SK-N-SH (cell line): ENCODE measurements at regions not wholly inside any gene's neighbourhood (a gene's known extent, or its start where the extent isn't known, plus 50 kb on each side); places are given as distances from the start of the nearest gene placed in this dataset.

Experiments
- CTCF ChIA-PET: fragments of 300-600, 350-600 bp; formaldehyde crosslinking; extraction: SDS; loops from one replicate; lab custom pipeline; 2021; lab: Yijun Ruan, JAX
- POLR2A ChIA-PET: fragments of 350-600 bp; sonication (Branson Sonifier 250); formaldehyde crosslinking; extraction: SDS; loops from one replicate; lab custom pipeline; 2020; ENCODE audit warnings: antibody characterized with exemption, inconsistent platforms; lab: Yijun Ruan, JAX
- DNase-seq: peaks from one replicate; pipeline ENCODE4 v3.0.0; 2012
- H2AFZ ChIP-seq: fragments of 200-600 bp; sonication (generic); 2 replicates; pipeline ENCODE4 v1.8.1; 2016; ENCODE audit warnings: antibody characterized with exemption, mild to moderate bottlenecking, low read depth
- H3F3A ChIP-seq: fragments of 200-600 bp; sonication (generic); replicated peaks from 2 replicates; pipeline ENCODE3; 2016; ENCODE audit warnings: antibody characterized with exemption, mild to moderate bottlenecking; ENCODE audit not compliant: insufficient read depth
- H3K27ac ChIP-seq, 2 experiments: fragments of 200-500 bp in 1 of 2; fragments of 200-600 bp in 1 of 2; sonication (Bioruptor generic) in 1 of 2; sonication (generic), shearing (Covaris generic) in 1 of 2; 2 replicates each; pipeline versions ENCODE4 v1.5.1 to v1.6.1; 2014 to 2016; ENCODE audit warnings: low read depth in 2 of 2, inconsistent platforms in 1 of 2, low read length in 1 of 2, mild to moderate bottlenecking in 1 of 2, mixed read lengths in 1 of 2
- H3K27me3 ChIP-seq: fragments of 200-600 bp; sonication (generic), shearing (Covaris generic); 2 replicates; pipeline ENCODE4 v1.6.1; 2016; ENCODE audit warnings: mixed run types; ENCODE audit not compliant: insufficient read depth
- H3K36me3 ChIP-seq, 2 experiments: fragments of 200-500 bp in 1 of 2; fragments of 200-600 bp in 1 of 2; sonication (Bioruptor generic) in 1 of 2; sonication (generic) in 1 of 2; replicated peaks in 1 of 2; 2 replicates each; pipeline versions ENCODE3 to v1.5.1; 2014 to 2016; ENCODE audit warnings: low read length in 1 of 2, mild to moderate bottlenecking in 1 of 2; ENCODE audit not compliant: insufficient read depth in 2 of 2, control insufficient read depth in 1 of 2
- H3K4me1 ChIP-seq, 2 experiments: fragments of 200-500 bp in 1 of 2; fragments of 200-600 bp in 1 of 2; sonication (Bioruptor generic) in 1 of 2; sonication (generic), shearing (Covaris generic) in 1 of 2; 2 replicates each; pipeline versions ENCODE4 v1.5.1 to v1.6.1; 2014 to 2016; ENCODE audit warnings: low read depth in 1 of 2, low read length in 1 of 2, mixed run types in 1 of 2; ENCODE audit not compliant: insufficient read depth in 2 of 2, control insufficient read depth in 1 of 2
- H3K4me2 ChIP-seq: fragments of 200-600 bp; sonication (generic), shearing (Covaris generic); 2 replicates; pipeline ENCODE4 v1.6.1; 2017; ENCODE audit warnings: mixed run types
- H3K4me3 ChIP-seq, 2 experiments: fragments of 200-500 bp in 1 of 2; fragments of 200-600 bp in 1 of 2; sonication (Bioruptor generic) in 1 of 2; sonication (generic), shearing (Covaris generic) in 1 of 2; 2 replicates each; pipeline versions ENCODE4 v1.5.1 to v1.8.1; 2014 to 2016; ENCODE audit warnings: low read depth in 2 of 2, inconsistent platforms in 1 of 2, low read length in 1 of 2, mild to moderate bottlenecking in 1 of 2, mixed read lengths in 1 of 2, moderate library complexity in 1 of 2
- H3K79me2 ChIP-seq: fragments of 200-600 bp; sonication (generic); 2 replicates; pipeline ENCODE4 v1.8.1; 2017; ENCODE audit warnings: mild to moderate bottlenecking; ENCODE audit not compliant: insufficient read depth
- H3K9ac ChIP-seq: fragments of 200-600 bp; sonication (generic); 2 replicates; pipeline ENCODE4 v1.6.1; 2017; ENCODE audit warnings: mixed run types
- H3K9me2 ChIP-seq: fragments of 200-600 bp; sonication (generic); 2 replicates; pipeline ENCODE4 v1.6.1; 2017; ENCODE audit warnings: mixed run types
- H3K9me3 ChIP-seq: fragments of 200-600 bp; sonication (generic); 2 replicates; pipeline ENCODE4 v1.6.1; 2017; ENCODE audit warnings: mixed run types, mild to moderate bottlenecking, moderate library complexity
- H4K20me1 ChIP-seq: fragments of 200-600 bp; sonication (generic); 2 replicates; pipeline ENCODE4 v1.6.1; 2017; ENCODE audit warnings: mild to moderate bottlenecking, mixed run types; ENCODE audit not compliant: insufficient read depth
- CHD2 ChIP-seq: fragments of 150-350 bp; IDR thresholded peaks from 2 replicates; pipeline ENCODE4 v1.6.1; 2018; ENCODE audit warnings: low read length; ENCODE audit not compliant: partially characterized antibody
- EP300 ChIP-seq, 2 experiments: IDR thresholded peaks; 2 replicates each; pipeline versions ENCODE4 v1.4.0 to v1.6.1; 2012; ENCODE audit warnings: borderline replicate concordance in 1 of 2, low read depth in 1 of 2, low read length in 1 of 2
- FOXJ3 ChIP-seq: sonication (generic); formaldehyde crosslinking; IDR thresholded peaks from 2 replicates; pipeline ENCODE4 v1.5.1; 2020; ENCODE audit warnings: mild to moderate bottlenecking, missing genetic modification reagents
- GABPA ChIP-seq: IDR thresholded peaks from 2 replicates; pipeline ENCODE4 v1.4.0; 2012; ENCODE audit warnings: low read depth, mild to moderate bottlenecking
- JUND ChIP-seq: IDR thresholded peaks from 2 replicates; pipeline ENCODE4 v1.4.0; 2012
- MXI1 ChIP-seq: IDR thresholded peaks from 2 replicates; pipeline ENCODE4 v1.6.1; 2012; ENCODE audit warnings: mild to moderate bottlenecking, low read depth, low read length, improper control_type of control experiment
- NRF1 ChIP-seq: IDR thresholded peaks from 2 replicates; pipeline ENCODE4 v1.6.1; 2012; ENCODE audit warnings: low read depth, mild to moderate bottlenecking, low read length
- POLR2AphosphoS5 ChIP-seq: IDR thresholded peaks from 2 replicates; pipeline ENCODE4 v1.6.1; 2012; ENCODE audit warnings: low read depth, low read length
- RCOR1 ChIP-seq: fragments of 150-350 bp; IDR thresholded peaks from 2 replicates; pipeline ENCODE4 v1.6.1; 2017; ENCODE audit warnings: antibody characterized with exemption, low read length
- REST ChIP-seq: IDR thresholded peaks from 2 replicates; pipeline ENCODE4 v1.6.1; 2012; ENCODE audit warnings: mild to moderate bottlenecking, low read depth, low read length, moderate library complexity
- RFX5 ChIP-seq: IDR thresholded peaks from 2 replicates; pipeline ENCODE4 v1.6.1; 2012; ENCODE audit warnings: mild to moderate bottlenecking, improper control_type of control experiment, low read length
- RXRA ChIP-seq: IDR thresholded peaks from 2 replicates; pipeline ENCODE4 v1.4.0; 2012; ENCODE audit warnings: low read depth, mild to moderate bottlenecking, borderline replicate concordance
- SIN3A ChIP-seq: IDR thresholded peaks from 2 replicates; pipeline ENCODE4 v1.6.1; 2012; ENCODE audit warnings: low read depth, mild to moderate bottlenecking, low read length, moderate library complexity, borderline replicate concordance
- SMC3 ChIP-seq: IDR thresholded peaks from 2 replicates; pipeline ENCODE4 v1.6.1; 2012; ENCODE audit warnings: low read depth, low read length, improper control_type of control experiment
- TCF12 ChIP-seq: IDR thresholded peaks from 2 replicates; pipeline ENCODE4 v1.4.0; 2012
- TEAD4 ChIP-seq: IDR thresholded peaks from 2 replicates; pipeline ENCODE4 v1.4.0; 2012; ENCODE audit warnings: mild to moderate bottlenecking, borderline replicate concordance; ENCODE audit not compliant: insufficient read depth
- USF2 ChIP-seq: fragments of 150-350 bp; IDR thresholded peaks from 2 replicates; pipeline ENCODE4 v1.6.1; 2017; ENCODE audit warnings: antibody characterized with exemption, low read length, low read depth, borderline replicate concordance
- WGBS: methylation state at CpG from one replicate; pipeline ENCODE4 v1.1.6; 2017; ENCODE audit warnings: low lambda C conversion rate; 5-methylcytosine and 5-hydroxymethylcytosine counted together
- TF ChIP-seq, protein P1 (sequence below): fragments of 150-350 bp; IDR thresholded peaks from 2 replicates; pipeline ENCODE4 v1.6.1; 2016; ENCODE audit warnings: mild to moderate bottlenecking, low read depth, low read length
- TF ChIP-seq, protein P2 (sequence below): IDR thresholded peaks from 2 replicates; pipeline ENCODE4 v1.4.0; 2012; ENCODE audit warnings: low read depth, borderline replicate concordance

DNA sequence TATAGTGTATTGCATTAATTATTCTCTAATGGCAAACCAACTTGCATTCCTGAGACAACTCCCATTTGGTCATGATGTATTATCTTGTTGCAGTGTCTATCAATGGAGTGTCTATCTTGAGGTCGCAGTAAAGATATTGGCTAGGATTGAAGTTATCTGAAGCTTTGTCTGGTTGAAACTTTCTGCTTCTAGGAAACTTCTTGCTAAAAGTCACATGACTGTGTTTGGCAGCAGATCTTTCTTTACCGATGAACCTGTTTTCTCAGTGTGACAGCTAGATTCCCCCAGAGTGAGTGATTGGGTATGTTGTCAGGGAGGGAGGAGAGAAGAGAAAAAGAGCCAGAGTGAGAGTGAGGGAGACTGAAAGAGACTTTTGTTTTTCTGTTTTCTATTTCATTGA, 119.6 kb downstream of the QPCT start:
- H3K9ac ChIP-seq, result no peak overlapping the region
- H4K20me1 ChIP-seq, result no peaks in the 10 kb centered on the region
- no peaks in the 10 kb centered on the region for H3K36me3 ChIP-seq
- ChIA-PET POLR2A (no interaction called here), CTCF (no interaction called here)
- TF ChIP-seq RXRA, result no peak
- no peak for TF ChIP-seq SMC3
- TF ChIP-seq, protein P1, sequence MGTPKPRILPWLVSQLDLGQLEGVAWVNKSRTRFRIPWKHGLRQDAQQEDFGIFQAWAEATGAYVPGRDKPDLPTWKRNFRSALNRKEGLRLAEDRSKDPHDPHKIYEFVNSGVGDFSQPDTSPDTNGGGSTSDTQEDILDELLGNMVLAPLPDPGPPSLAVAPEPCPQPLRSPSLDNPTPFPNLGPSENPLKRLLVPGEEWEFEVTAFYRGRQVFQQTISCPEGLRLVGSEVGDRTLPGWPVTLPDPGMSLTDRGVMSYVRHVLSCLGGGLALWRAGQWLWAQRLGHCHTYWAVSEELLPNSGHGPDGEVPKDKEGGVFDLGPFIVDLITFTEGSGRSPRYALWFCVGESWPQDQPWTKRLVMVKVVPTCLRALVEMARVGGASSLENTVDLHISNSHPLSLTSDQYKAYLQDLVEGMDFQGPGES, result no peak
- TF ChIP-seq TEAD4, result no peak
- no peak for TF ChIP-seq FOXJ3
- no peak for TF ChIP-seq GABPA
- TF ChIP-seq REST, result no peak
- TF ChIP-seq NRF1, result no peak
- TF ChIP-seq RFX5, result no peak
- no peak for TF ChIP-seq USF2
- TF ChIP-seq, protein P2, sequence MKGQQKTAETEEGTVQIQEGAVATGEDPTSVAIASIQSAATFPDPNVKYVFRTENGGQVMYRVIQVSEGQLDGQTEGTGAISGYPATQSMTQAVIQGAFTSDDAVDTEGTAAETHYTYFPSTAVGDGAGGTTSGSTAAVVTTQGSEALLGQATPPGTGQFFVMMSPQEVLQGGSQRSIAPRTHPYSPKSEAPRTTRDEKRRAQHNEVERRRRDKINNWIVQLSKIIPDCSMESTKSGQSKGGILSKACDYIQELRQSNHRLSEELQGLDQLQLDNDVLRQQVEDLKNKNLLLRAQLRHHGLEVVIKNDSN, result no peak
- TF ChIP-seq SIN3A, result no peak
- no peak for TF ChIP-seq EP300 (IDR thresholded peaks at IDR 0.05; ENCODE audit: borderline replicate concordance in 1 of 2, low read depth in 1 of 2, low read length in 1 of 2)
- no peak for TF ChIP-seq CHD2
- no peak for TF ChIP-seq JUND
- TF ChIP-seq MXI1, result no peak
- no peak for TF ChIP-seq TCF12
- TF ChIP-seq POLR2AphosphoS5, result no peak
- TF ChIP-seq RCOR1, result no peak
- no peak for DNase-seq
- H3K27ac ChIP-seq, result no peak overlapping the region
- H3K9me3 ChIP-seq, result no peaks in the 10 kb centered on the region
- H3K4me1 ChIP-seq, result peaks cover 8 to 18% of the 10 kb centered on the region in 2 experiments
- H3F3A ChIP-seq, result peaks cover 30% of the 10 kb centered on the region
- no peak overlapping the region for H3K4me3 ChIP-seq
- no peaks in the 10 kb centered on the region for H3K9me2 ChIP-seq
- H3K27me3 ChIP-seq, result no peaks in the 10 kb centered on the region
- H3K4me2 ChIP-seq, result no peak overlapping the region
- no peak overlapping the region for H2AFZ ChIP-seq
- H3K79me2 ChIP-seq, result no peaks in the 10 kb centered on the region
- WGBS, result 93% methylated on average over 2 of the region's 2 CpGs
